ENCODE measurements at regions not wholly inside any gene's neighbourhood (a gene's known extent, or its start where the extent isn't known, plus 50 kb on each side); places are given as distances from the start of the nearest gene placed in this dataset.

GRCh38 chr13:104525467-104525866, 1459.2 kb upstream of the SLC10A2 start:
- TF ChIP-seq POLR2AphosphoS5 (IDR thresholded peaks at IDR 0.05): no peak
- TF ChIP-seq, protein P1, sequence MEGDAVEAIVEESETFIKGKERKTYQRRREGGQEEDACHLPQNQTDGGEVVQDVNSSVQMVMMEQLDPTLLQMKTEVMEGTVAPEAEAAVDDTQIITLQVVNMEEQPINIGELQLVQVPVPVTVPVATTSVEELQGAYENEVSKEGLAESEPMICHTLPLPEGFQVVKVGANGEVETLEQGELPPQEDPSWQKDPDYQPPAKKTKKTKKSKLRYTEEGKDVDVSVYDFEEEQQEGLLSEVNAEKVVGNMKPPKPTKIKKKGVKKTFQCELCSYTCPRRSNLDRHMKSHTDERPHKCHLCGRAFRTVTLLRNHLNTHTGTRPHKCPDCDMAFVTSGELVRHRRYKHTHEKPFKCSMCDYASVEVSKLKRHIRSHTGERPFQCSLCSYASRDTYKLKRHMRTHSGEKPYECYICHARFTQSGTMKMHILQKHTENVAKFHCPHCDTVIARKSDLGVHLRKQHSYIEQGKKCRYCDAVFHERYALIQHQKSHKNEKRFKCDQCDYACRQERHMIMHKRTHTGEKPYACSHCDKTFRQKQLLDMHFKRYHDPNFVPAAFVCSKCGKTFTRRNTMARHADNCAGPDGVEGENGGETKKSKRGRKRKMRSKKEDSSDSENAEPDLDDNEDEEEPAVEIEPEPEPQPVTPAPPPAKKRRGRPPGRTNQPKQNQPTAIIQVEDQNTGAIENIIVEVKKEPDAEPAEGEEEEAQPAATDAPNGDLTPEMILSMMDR (IDR thresholded peaks at IDR 0.05): no peak

All from esophagus muscularis mucosa (tissue), 3 donors.